K562 (cell line): ENCODE measurements at regions not wholly inside any gene's neighbourhood (a gene's known extent, or its start where the extent isn't known, plus 50 kb on each side); places are given as distances from the start of the nearest gene placed in this dataset.
A peak's percentile ranks its signal among the peaks of the same experiment; 100 is the strongest.

Experiments used
- ARID1B ChIP-seq: fragments of 450-650 bp; IDR thresholded peaks from 2 replicates; pipeline ENCODE4 v1.6.1; 2016; ENCODE audit warnings: antibody characterized with exemption, mild to moderate bottlenecking, inconsistent platforms
- CHD4 ChIP-seq: fragments of 200-600 bp; sonication (generic); IDR thresholded peaks from 3 replicates; pipeline ENCODE4 v1.6.1; 2012; ENCODE audit warnings: low read depth, mild to moderate bottlenecking, mixed read lengths, low read length, inconsistent platforms; ENCODE audit not compliant: insufficient read depth, insufficient replicate concordance, poor library complexity, severe bottlenecking
- CTCF ChIP-seq, 3 experiments: IDR thresholded peaks in 2 of 3; conservative IDR thresholded peaks in 1 of 3; 2 replicates each; pipeline ENCODE4 v1.5.1; 2011 to 2012; ENCODE audit warnings: low read length in 3 of 3, mild to moderate bottlenecking in 3 of 3, control low read depth in 2 of 3, improper control_type of control experiment in 1 of 3, inconsistent platforms in 1 of 3, low read depth in 1 of 3, mixed read lengths in 1 of 3, moderate library complexity in 1 of 3; ENCODE audit not compliant: insufficient read depth in 2 of 3
- EP400 ChIP-seq: fragments of 450-650 bp; IDR thresholded peaks from 2 replicates; pipeline ENCODE4 v1.6.1; 2017; ENCODE audit warnings: antibody characterized with exemption, mild to moderate bottlenecking, moderate library complexity
- ERF ChIP-seq: fragments of 450-650 bp; formaldehyde crosslinking; IDR thresholded peaks from 2 replicates; pipeline ENCODE4 v1.4.0; 2020; ENCODE audit warnings: mild to moderate bottlenecking, mixed read lengths
- FOXK1 ChIP-seq: sonication (generic); formaldehyde crosslinking; IDR thresholded peaks from 2 replicates; pipeline ENCODE4 v1.8.0; 2022; ENCODE audit warnings: missing genetic modification reagents, mild to moderate bottlenecking, borderline replicate concordance
- IRF2 ChIP-seq: sonication (generic); formaldehyde crosslinking; IDR thresholded peaks from 2 replicates; pipeline ENCODE4 v1.8.1; 2022; ENCODE audit warnings: mild to moderate bottlenecking, missing genetic modification reagents
- IRF9 ChIP-seq: fragments of 450-650 bp; IDR thresholded peaks from 2 replicates; pipeline ENCODE4 v1.6.1; 2016; ENCODE audit warnings: missing biosample characterization, missing genetic modification characterization
- MBD1 ChIP-seq: fragments of 250-450 bp; sonication (Bioruptor Pico); IDR thresholded peaks from 2 replicates; pipeline ENCODE4 v1.8.0; 2022; ENCODE audit warnings: inconsistent platforms
- NONO ChIP-seq, 2 experiments: fragments of 200-400 bp in 1 of 2; fragments of 450-650 bp in 1 of 2; formaldehyde crosslinking in 1 of 2; IDR thresholded peaks; 2 replicates each; pipeline ENCODE4 v1.6.1; 2017; ENCODE audit warnings: low read depth in 2 of 2, mild to moderate bottlenecking in 2 of 2, moderate library complexity in 2 of 2, low read length in 1 of 2
- RAD21 ChIP-seq, 2 experiments: fragments of 250-450 bp in 1 of 2; fragments of 450-650 bp in 1 of 2; sonication (Bioruptor Pico) in 1 of 2; formaldehyde crosslinking in 1 of 2; IDR thresholded peaks in 1 of 2; conservative IDR thresholded peaks in 1 of 2; 2 replicates each; pipeline versions ENCODE4 v1.4.0 to v1.8.0; 2020 to 2022; ENCODE audit warnings: mild to moderate bottlenecking in 2 of 2, moderate library complexity in 1 of 2
- RBM34 ChIP-seq: fragments of 200-400 bp; formaldehyde crosslinking; IDR thresholded peaks from 2 replicates; pipeline ENCODE4 v1.6.1; 2018; ENCODE audit warnings: low read length, borderline replicate concordance; ENCODE audit not compliant: insufficient read depth
- RFX1 ChIP-seq: fragments of 450-650 bp; IDR thresholded peaks from 2 replicates; pipeline ENCODE4 v1.6.1; 2016; ENCODE audit warnings: mild to moderate bottlenecking, moderate library complexity
- RUNX1 ChIP-seq: sonication (generic); IDR thresholded peaks from 2 replicates; pipeline ENCODE4 v1.6.1; 2016; ENCODE audit warnings: antibody characterized with exemption, low read depth
- THRA ChIP-seq: fragments of 450-650 bp; IDR thresholded peaks from 2 replicates; pipeline ENCODE4 v1.6.1; 2017; ENCODE audit warnings: mild to moderate bottlenecking, moderate library complexity
- ZNF12 ChIP-seq: sonication (generic); formaldehyde crosslinking; IDR thresholded peaks from 2 replicates; pipeline ENCODE4 v1.4.0; 2020; ENCODE audit warnings: mild to moderate bottlenecking, missing genetic modification reagents
- TF ChIP-seq, protein P1 (sequence below): fragments of 150-350 bp; IDR thresholded peaks from 2 replicates; pipeline ENCODE4 v1.6.1; 2014; ENCODE audit warnings: low read depth, mild to moderate bottlenecking, low read length, borderline replicate concordance

GRCh38 chr7:26078437-26079336 is 73.3 kb upstream of the NFE2L3 start (continued):
- TF ChIP-seq RAD21 (CRISPR knock-in tag; conservative IDR thresholded peaks at IDR 0.05 in 1 of 2, IDR thresholded peaks at IDR 0.05 in 1 of 2) (peak; percentile 71 to 78), MBD1 (no peak), RUNX1 (no peak), FOXK1 (CRISPR knock-in tag) (no peak), NONO (IDR thresholded peaks at IDR 0.05; ENCODE audit: low read depth in 2 of 2, low read length in 1 of 2) (no peak), RFX1 (no peak), CHD4 (no peak), THRA (no peak), ERF (CRISPR knock-in tag) (no peak), IRF9 (tag) (no peak), IRF2 (no peak), ZNF12 (CRISPR knock-in tag) (no peak), RBM34 (no peak), ARID1B (no peak), CTCF (IDR thresholded peaks at IDR 0.05 in 2 of 3, conservative IDR thresholded peaks at IDR 0.05 in 1 of 3; ENCODE audit: insufficient read depth in 2 of 3, low read depth in 1 of 3, low read length in 3 of 3) (peak; percentile 62 to 69 (median 67)), EP400 (no peak)
- TF ChIP-seq, protein P1, sequence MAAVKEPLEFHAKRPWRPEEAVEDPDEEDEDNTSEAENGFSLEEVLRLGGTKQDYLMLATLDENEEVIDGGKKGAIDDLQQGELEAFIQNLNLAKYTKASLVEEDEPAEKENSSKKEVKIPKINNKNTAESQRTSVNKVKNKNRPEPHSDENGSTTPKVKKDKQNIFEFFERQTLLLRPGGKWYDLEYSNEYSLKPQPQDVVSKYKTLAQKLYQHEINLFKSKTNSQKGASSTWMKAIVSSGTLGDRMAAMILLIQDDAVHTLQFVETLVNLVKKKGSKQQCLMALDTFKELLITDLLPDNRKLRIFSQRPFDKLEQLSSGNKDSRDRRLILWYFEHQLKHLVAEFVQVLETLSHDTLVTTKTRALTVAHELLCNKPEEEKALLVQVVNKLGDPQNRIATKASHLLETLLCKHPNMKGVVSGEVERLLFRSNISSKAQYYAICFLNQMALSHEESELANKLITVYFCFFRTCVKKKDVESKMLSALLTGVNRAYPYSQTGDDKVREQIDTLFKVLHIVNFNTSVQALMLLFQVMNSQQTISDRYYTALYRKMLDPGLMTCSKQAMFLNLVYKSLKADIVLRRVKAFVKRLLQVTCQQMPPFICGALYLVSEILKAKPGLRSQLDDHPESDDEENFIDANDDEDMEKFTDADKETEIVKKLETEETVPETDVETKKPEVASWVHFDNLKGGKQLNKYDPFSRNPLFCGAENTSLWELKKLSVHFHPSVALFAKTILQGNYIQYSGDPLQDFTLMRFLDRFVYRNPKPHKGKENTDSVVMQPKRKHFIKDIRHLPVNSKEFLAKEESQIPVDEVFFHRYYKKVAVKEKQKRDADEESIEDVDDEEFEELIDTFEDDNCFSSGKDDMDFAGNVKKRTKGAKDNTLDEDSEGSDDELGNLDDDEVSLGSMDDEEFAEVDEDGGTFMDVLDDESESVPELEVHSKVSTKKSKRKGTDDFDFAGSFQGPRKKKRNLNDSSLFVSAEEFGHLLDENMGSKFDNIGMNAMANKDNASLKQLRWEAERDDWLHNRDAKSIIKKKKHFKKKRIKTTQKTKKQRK = no peak
